ENCODE measurements at regions not wholly inside any gene's neighbourhood (a gene's known extent, or its start where the extent isn't known, plus 50 kb on each side); places are given as distances from the start of the nearest gene placed in this dataset.

DNA sequence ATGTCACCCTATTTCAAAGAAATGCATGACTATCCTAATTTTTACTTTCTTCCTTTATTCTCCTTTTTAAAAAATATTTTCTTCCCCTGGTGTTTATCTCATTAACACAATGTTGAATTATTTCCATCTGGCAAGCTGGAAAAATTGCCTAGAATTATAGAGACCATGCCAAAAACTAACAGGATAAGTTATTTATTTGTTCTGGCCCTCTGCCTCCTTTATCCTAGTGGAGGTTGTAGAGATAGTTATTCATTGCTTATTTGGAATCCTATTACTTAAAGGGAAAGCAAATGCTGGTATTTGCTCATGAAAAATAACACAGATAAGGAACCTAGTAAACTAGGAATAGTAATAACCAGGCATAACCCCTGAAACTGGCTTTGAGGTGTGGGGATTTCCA lies 684.9 kb upstream of the KIF2B start:
- peak overlapping the region; percentile 12; the same call in 1 of the 2 replicates for H3K4me2 ChIP-seq
- no peaks in the 10 kb centered on the region for H3K27me3 ChIP-seq (ENCODE audit: insufficient read depth, low read depth)

DNA sequence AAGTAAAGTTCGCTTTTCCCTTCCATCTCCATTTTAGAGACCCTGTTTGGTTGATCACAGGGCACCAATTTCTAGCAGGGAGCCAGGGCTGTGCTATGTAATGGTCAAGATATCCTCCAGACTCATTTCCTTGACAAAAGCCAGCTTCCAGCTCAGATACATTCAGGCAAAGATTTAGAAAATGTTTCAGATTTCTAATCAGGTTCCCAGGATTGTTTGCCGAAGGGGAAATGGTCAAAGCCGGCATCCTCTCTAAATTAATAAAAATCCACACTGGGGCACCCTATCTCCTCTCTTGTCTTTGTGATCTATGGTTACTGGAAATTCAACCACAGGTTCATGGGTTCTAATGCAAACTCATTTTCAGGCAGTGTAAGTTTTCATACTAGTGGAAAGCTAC lies 686.8 kb upstream of the KIF2B start:
- H3K4me2 ChIP-seq: no peak overlapping the region
- H3K79me2 ChIP-seq (ENCODE audit: insufficient read depth, low read depth): no peaks in the 10 kb centered on the region
- no peak overlapping the region for H2AFZ ChIP-seq (ENCODE audit: low read depth)
- no peak overlapping the region for H3K9ac ChIP-seq
- peaks cover 16% of the 10 kb centered on the region for H3K4me1 ChIP-seq (ENCODE audit: low read depth, poor library complexity, severe bottlenecking)
- TF ChIP-seq, protein P1, sequence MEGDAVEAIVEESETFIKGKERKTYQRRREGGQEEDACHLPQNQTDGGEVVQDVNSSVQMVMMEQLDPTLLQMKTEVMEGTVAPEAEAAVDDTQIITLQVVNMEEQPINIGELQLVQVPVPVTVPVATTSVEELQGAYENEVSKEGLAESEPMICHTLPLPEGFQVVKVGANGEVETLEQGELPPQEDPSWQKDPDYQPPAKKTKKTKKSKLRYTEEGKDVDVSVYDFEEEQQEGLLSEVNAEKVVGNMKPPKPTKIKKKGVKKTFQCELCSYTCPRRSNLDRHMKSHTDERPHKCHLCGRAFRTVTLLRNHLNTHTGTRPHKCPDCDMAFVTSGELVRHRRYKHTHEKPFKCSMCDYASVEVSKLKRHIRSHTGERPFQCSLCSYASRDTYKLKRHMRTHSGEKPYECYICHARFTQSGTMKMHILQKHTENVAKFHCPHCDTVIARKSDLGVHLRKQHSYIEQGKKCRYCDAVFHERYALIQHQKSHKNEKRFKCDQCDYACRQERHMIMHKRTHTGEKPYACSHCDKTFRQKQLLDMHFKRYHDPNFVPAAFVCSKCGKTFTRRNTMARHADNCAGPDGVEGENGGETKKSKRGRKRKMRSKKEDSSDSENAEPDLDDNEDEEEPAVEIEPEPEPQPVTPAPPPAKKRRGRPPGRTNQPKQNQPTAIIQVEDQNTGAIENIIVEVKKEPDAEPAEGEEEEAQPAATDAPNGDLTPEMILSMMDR (conservative IDR thresholded peaks at IDR 0.05; ENCODE audit: low read depth, low read length): no peak
- H3K4me3 ChIP-seq (IDR thresholded peaks at IDR 0.05; ENCODE audit: insufficient read depth, low read depth, low read length): no peak overlapping the region
- no peaks in the 10 kb centered on the region for H3K36me3 ChIP-seq (ENCODE audit: insufficient read depth)
- no peaks in the 10 kb centered on the region for H4K20me1 ChIP-seq (ENCODE audit: insufficient read depth)
- H3K27ac ChIP-seq: no peak overlapping the region
- no peaks in the 10 kb centered on the region for H3K27me3 ChIP-seq (ENCODE audit: insufficient read depth, low read depth)

More for the DNA sequence above, 684.9 kb upstream of the KIF2B start:
- Histone ChIP-seq H3K27ac (no peak overlapping the region), H2AFZ (ENCODE audit: low read depth) (no peak overlapping the region), H3K79me2 (ENCODE audit: insufficient read depth, low read depth) (no peaks in the 10 kb centered on the region), H3K9ac (no peak overlapping the region), H4K20me1 (ENCODE audit: insufficient read depth) (no peaks in the 10 kb centered on the region), H3K4me1 (ENCODE audit: low read depth, poor library complexity, severe bottlenecking) (peaks cover 26% of the 10 kb centered on the region), H3K4me3 (IDR thresholded peaks at IDR 0.05; ENCODE audit: insufficient read depth, low read depth, low read length) (no peak overlapping the region), H3K36me3 (ENCODE audit: insufficient read depth) (no peaks in the 10 kb centered on the region)
- TF ChIP-seq, protein P1 (conservative IDR thresholded peaks at IDR 0.05; ENCODE audit: low read depth, low read length): no peak

DNA sequence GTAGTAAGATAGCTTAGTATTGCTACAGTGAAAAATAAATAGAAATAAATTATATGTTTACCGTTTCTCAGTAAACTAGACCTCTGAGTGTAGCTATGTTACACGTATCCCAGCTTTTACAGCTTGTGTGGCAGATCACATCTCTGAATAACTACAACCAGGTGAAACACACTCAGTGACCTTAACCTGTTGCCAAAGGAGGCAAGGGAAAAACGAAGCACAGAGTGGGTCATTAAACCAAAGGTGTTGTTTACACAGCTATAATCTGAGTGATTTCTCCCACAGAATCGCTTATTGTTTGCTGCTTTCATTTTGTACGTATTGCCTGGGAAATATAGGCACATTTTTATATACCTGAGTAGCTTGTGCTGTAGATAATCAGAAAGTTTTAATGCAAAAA lies 688.2 kb upstream of the KIF2B start:
- H3K79me2 ChIP-seq (ENCODE audit: insufficient read depth, low read depth): no peaks in the 10 kb centered on the region
- peaks cover 16% of the 10 kb centered on the region for H3K4me1 ChIP-seq (ENCODE audit: low read depth, poor library complexity, severe bottlenecking)
- H3K9ac ChIP-seq: no peak overlapping the region
- no peak overlapping the region for H3K4me3 ChIP-seq (IDR thresholded peaks at IDR 0.05; ENCODE audit: insufficient read depth, low read depth, low read length)
- H4K20me1 ChIP-seq (ENCODE audit: insufficient read depth): no peaks in the 10 kb centered on the region
- H3K36me3 ChIP-seq (ENCODE audit: insufficient read depth): no peaks in the 10 kb centered on the region
- TF ChIP-seq, protein P1 (conservative IDR thresholded peaks at IDR 0.05; ENCODE audit: low read depth, low read length): no peak
- no peak overlapping the region for H3K27ac ChIP-seq
- no peak overlapping the region for H3K4me2 ChIP-seq
- H3K27me3 ChIP-seq (ENCODE audit: insufficient read depth, low read depth): no peaks in the 10 kb centered on the region
- no peak overlapping the region for H2AFZ ChIP-seq (ENCODE audit: low read depth)

DNA sequence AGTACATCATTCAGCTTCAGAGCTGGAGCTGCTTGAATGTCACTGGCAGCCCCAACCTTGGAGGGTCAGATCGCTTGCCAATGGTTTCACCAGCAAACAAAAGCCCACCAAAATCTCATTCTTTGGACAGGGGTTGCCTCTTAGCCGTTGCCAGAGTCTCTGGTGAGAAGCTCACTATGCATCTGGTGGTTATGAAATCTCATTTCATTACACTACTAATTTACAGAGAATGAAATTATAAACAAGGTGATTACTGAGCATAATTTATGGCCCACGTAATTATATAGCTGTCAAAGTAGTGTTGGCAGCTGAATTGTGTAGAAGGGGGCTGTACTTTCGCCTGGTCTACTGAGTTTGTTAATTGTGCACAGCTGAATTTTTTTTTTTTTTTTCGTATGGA lies 688.9 kb upstream of the KIF2B start:
- Histone ChIP-seq H2AFZ (ENCODE audit: low read depth) (no peak overlapping the region), H3K4me2 (no peak overlapping the region), H3K36me3 (ENCODE audit: insufficient read depth) (no peaks in the 10 kb centered on the region)

More for the DNA sequence above, 688.9 kb upstream of the KIF2B start:
- Histone ChIP-seq H3K4me3 (IDR thresholded peaks at IDR 0.05; ENCODE audit: insufficient read depth, low read depth, low read length) (no peak overlapping the region), H3K4me1 (ENCODE audit: low read depth, poor library complexity, severe bottlenecking) (peaks cover 16% of the 10 kb centered on the region), H3K79me2 (ENCODE audit: insufficient read depth, low read depth) (no peaks in the 10 kb centered on the region), H3K27me3 (ENCODE audit: insufficient read depth, low read depth) (no peaks in the 10 kb centered on the region), H4K20me1 (ENCODE audit: insufficient read depth) (no peaks in the 10 kb centered on the region), H3K9ac (no peak overlapping the region), H3K27ac (no peak overlapping the region)
- TF ChIP-seq, protein P1 (conservative IDR thresholded peaks at IDR 0.05; ENCODE audit: low read depth, low read length): no peak
